Right ventricle myocardium superior (tissue), 1 donor: ENCODE measurements at regions not wholly inside any gene's neighbourhood (a gene's known extent, or its start where the extent isn't known, plus 50 kb on each side); places are given as distances from the start of the nearest gene placed in this dataset.
"Not testable (repeated sequence)": the region's sequence is repeated elsewhere in the genome, so short reads cannot be mapped to it uniquely, and the experiment has no call there.

ENCODE experiments used
- ATAC-seq: fragments of 200-7000 bp; cut with Tn5 transposase; one replicate; pipeline ENCODE4 v1.9.1; 2020; ENCODE audit warnings: mild to moderate bottlenecking; ENCODE audit not compliant: poor library complexity
- DNase-seq: peaks from one replicate; pipeline ENCODE4 v3.0.0-alpha.2; 2020
- intact Hi-C: fragments of 100-400 bp; cut with DNase I; formaldehyde crosslinking; loops from one replicate; pipeline ENCODE4 v1.11.2; 2022
- donor health status: DM: no; HTN: yes; CAD: no; lungs with severe emphysema.

GRCh38 chr4:101606989-101607388, 183.5 kb upstream of the BANK1 start:
- intact Hi-C loops, DNase-seq, ATAC-seq: not testable (repeated sequence)

- ATAC-seq (no peak), DNase-seq (no peak)
- intact Hi-C loops: no loop called here
Observed at GRCh38 chr4:101604976-101605375, 185.6 kb upstream of the BANK1 start.

GRCh38 chr4:101600287-101600686, 190.2 kb upstream of the BANK1 start:
- DNase-seq (no peak), ATAC-seq (no peak)
- intact Hi-C loops: no loop called here

- intact Hi-C loops: no loop called here
- ATAC-seq: no peak
- DNase-seq: no peak
Observed at GRCh38 chr4:101599620-101600019, 190.9 kb upstream of the BANK1 start.

GRCh38 chr4:101596781-101597552, 193.6 kb upstream of the BANK1 start:
- DNase-seq: no peak
- ATAC-seq: no peak

GRCh38 chr4:101594588-101594987, 195.9 kb upstream of the BANK1 start:
- intact Hi-C loops: no loop called here
- ATAC-seq (no peak), DNase-seq (no peak)

More at GRCh38 chr4:101596781-101597552, 193.6 kb upstream of the BANK1 start:
- intact Hi-C loops: no loop called here

- no peak for DNase-seq
- ATAC-seq: no peak
- intact Hi-C loops: no loop called here
Observed at GRCh38 chr4:101593666-101594065, 196.9 kb upstream of the BANK1 start.

- DNase-seq (no peak), ATAC-seq (no peak)
- intact Hi-C loops: no loop called here
Observed at GRCh38 chr4:101584306-101584705, 206.2 kb upstream of the BANK1 start.

- DNase-seq: no peak
- intact Hi-C loops: no loop called here
- ATAC-seq: no peak
Observed at GRCh38 chr4:101563126-101563525, 215.8 kb upstream of the PPP3CA start.

GRCh38 chr4:101556842-101557241, 209.5 kb upstream of the PPP3CA start:
- ATAC-seq (no peak), DNase-seq (no peak)
- intact Hi-C loops: no loop called here

- intact Hi-C loops: no loop called here
- ATAC-seq (no peak), DNase-seq (no peak)
Observed at GRCh38 chr4:101555341-101555880, 208.1 kb upstream of the PPP3CA start.

- intact Hi-C loops: no loop called here
- DNase-seq (no peak), ATAC-seq (no peak)
Observed at GRCh38 chr4:101540336-101540735, 193.0 kb upstream of the PPP3CA start.

- intact Hi-C loops: no loop called here
- no peak for ATAC-seq
Observed at GRCh38 chr4:101528526-101528925, 181.2 kb upstream of the PPP3CA start.

GRCh38 chr4:101527188-101527587, 179.9 kb upstream of the PPP3CA start:
- intact Hi-C loops: no loop called here
- no peak for ATAC-seq
- no peak for DNase-seq

More at GRCh38 chr4:101528526-101528925, 181.2 kb upstream of the PPP3CA start:
- no peak for DNase-seq

- intact Hi-C loops: no loop called here
- no peak for ATAC-seq
Observed at GRCh38 chr4:101515566-101515965, 168.2 kb upstream of the PPP3CA start.

GRCh38 chr4:101515099-101515498, 167.8 kb upstream of the PPP3CA start:
- ATAC-seq (no peak), DNase-seq (no peak)
- intact Hi-C loops: no loop called here

More at GRCh38 chr4:101515566-101515965, 168.2 kb upstream of the PPP3CA start:
- no peak for DNase-seq

GRCh38 chr4:101512416-101512815, 165.1 kb upstream of the PPP3CA start:
- no peak for ATAC-seq
- no peak for DNase-seq
- intact Hi-C loops: no loop called here

- ATAC-seq: no peak
- intact Hi-C loops: no loop called here
- no peak for DNase-seq
Observed at GRCh38 chr4:101501421-101501820, 154.1 kb upstream of the PPP3CA start.

- intact Hi-C loops: no loop called here
- ATAC-seq (no peak), DNase-seq (no peak)
Observed at GRCh38 chr4:101500742-101501141, 153.4 kb upstream of the PPP3CA start.

GRCh38 chr4:101475246-101475645, 127.9 kb upstream of the PPP3CA start:
- DNase-seq (no peak), ATAC-seq (no peak)
- intact Hi-C loops: no loop called here
